ENCODE measurements at regions not wholly inside any gene's neighbourhood (a gene's known extent, or its start where the extent isn't known, plus 50 kb on each side); places are given as distances from the start of the nearest gene placed in this dataset.

DNA sequence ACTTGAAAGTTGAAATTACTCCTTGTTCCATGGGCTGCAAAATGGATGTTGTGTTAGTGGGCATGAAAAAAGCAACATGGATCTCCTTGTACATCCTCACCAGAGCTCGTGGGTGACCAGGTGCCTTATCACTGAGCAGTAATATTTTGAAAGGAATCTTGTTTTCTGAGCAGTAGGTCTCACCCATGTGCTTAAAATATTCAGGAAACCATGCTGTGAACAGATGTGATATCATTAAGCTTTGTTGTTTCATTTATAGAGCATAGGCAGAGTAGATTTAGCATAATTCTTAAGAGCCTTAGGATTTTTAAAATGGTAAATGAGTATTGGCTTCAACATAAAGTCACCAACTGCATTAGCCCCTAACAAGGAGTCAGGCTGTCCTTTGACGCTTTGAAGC, 316.6 kb downstream of the TYW1 start:
- no peaks in the 10 kb centered on the region for H3K23me2 ChIP-seq (ENCODE audit: low read depth, low read length)
- no peak overlapping the region for H3K18ac ChIP-seq (ENCODE audit: extremely low read depth, low read length)
- no peak overlapping the region for H2AFZ ChIP-seq (ENCODE audit: low read length)
- H3K56ac ChIP-seq (replicated peaks; ENCODE audit: insufficient read length, low read depth, low read length) = no peak overlapping the region
- H4K5ac ChIP-seq (ENCODE audit: insufficient read length, low read depth, low read length) = no peak overlapping the region
- H2BK120ac ChIP-seq (replicated peaks; ENCODE audit: low read depth, low read length) = no peak overlapping the region
- TF ChIP-seq SP2 (IDR thresholded peaks at IDR 0.05; ENCODE audit: low read length) (no peak), NANOG (IDR thresholded peaks at IDR 0.05; ENCODE audit: insufficient read depth, low read depth, low read length, poor library complexity, severe bottlenecking) (no peak), KDM1A (IDR thresholded peaks at IDR 0.05; ENCODE audit: borderline replicate concordance, low read length) (no peak), CHD1 (IDR thresholded peaks at IDR 0.05; ENCODE audit: low read depth, low read length) (no peak), ATF3 (IDR thresholded peaks at IDR 0.05; ENCODE audit: insufficient read depth, low read depth, low read length) (no peak), CBX5 (IDR thresholded peaks at IDR 0.05; ENCODE audit: low read depth, low read length) (no peak), JUND (IDR thresholded peaks at IDR 0.05; ENCODE audit: low read length) (no peak), GTF2F1 (IDR thresholded peaks at IDR 0.05; ENCODE audit: borderline replicate concordance, low read depth, low read length) (no peak), BRCA1 (IDR thresholded peaks at IDR 0.05; ENCODE audit: low read depth, low read length) (no peak), CREB1 (IDR thresholded peaks at IDR 0.05) (no peak), BCL11A (IDR thresholded peaks at IDR 0.05; ENCODE audit: low read depth in 2 of 2, low read length in 2 of 2) (no peak), RBBP5 (IDR thresholded peaks at IDR 0.05; ENCODE audit: borderline replicate concordance, low read depth, low read length) (no peak), TAF1 (IDR thresholded peaks at IDR 0.05; ENCODE audit: low read depth, low read length) (no peak)
- TF ChIP-seq, protein P1, sequence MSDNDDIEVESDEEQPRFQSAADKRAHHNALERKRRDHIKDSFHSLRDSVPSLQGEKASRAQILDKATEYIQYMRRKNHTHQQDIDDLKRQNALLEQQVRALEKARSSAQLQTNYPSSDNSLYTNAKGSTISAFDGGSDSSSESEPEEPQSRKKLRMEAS (IDR thresholded peaks at IDR 0.05) = no peak
- H2BK12ac ChIP-seq (ENCODE audit: low read depth, low read length) = no peak overlapping the region
- FAIRE-seq (no peak), DNase-seq (ENCODE audit: low read depth in 1 of 2, low spot score in 2 of 2) (no peak)
- H3K79me2 ChIP-seq (ENCODE audit: control insufficient read depth in 1 of 2, insufficient read depth in 2 of 2, low read length in 2 of 2) = no peaks in the 10 kb centered on the region
- no peaks in the 10 kb centered on the region for H4K20me1 ChIP-seq (replicated peaks in 1 of 2; ENCODE audit: control insufficient read depth in 1 of 2, insufficient read depth in 2 of 2, low read length in 2 of 2)
- no peak overlapping the region for H2BK20ac ChIP-seq (ENCODE audit: low read length)
- H3K4me3 ChIP-seq (ENCODE audit: extremely low read depth in 1 of 4, insufficient read depth in 2 of 4, low read depth in 3 of 4, low read length in 4 of 4) = no peak overlapping the region
- no peak overlapping the region for H4K91ac ChIP-seq (replicated peaks; ENCODE audit: insufficient read length, low read length)
- no peak overlapping the region for H2AK5ac ChIP-seq (ENCODE audit: low read depth, low read length)
- H3K36me3 ChIP-seq (ENCODE audit: control insufficient read depth in 2 of 4, insufficient read depth in 4 of 4, low read length in 3 of 4) = peaks cover 6 to 64% (median 36%) of the 10 kb centered on the region in 4 experiments; a peak in 7 of 8 replicates
- no peak overlapping the region for H3K23ac ChIP-seq (ENCODE audit: insufficient read length)
- H3K14ac ChIP-seq (ENCODE audit: insufficient read length) = no peak overlapping the region
- WGBS, 2 experiments (ENCODE audit: extremely low coverage in 1 of 2, insufficient coverage in 1 of 2, insufficient read length in 1 of 2, insufficient replicate concordance in 2 of 2, low coverage in 1 of 2, low lambda C conversion rate in 2 of 2, missing lambda C conversion rate in 1 of 2) = 94% methylated on average over 2 of the region's 2 CpGs; no CpG with 5 or more reads in 1 of the 2 experiments
- no peak overlapping the region for H3K4ac ChIP-seq (replicated peaks; ENCODE audit: insufficient read length, low read depth, low read length)
- no peak overlapping the region for H2BK15ac ChIP-seq (ENCODE audit: low read length)
- no peaks in the 10 kb centered on the region for H3K9me3 ChIP-seq (ENCODE audit: insufficient read depth in 2 of 2, low read depth in 1 of 2, low read length in 1 of 2)
- H4K8ac ChIP-seq (ENCODE audit: extremely low read depth, insufficient read depth, low read length) = no peak overlapping the region
- no peak overlapping the region for H3K9ac ChIP-seq (replicated peaks in 1 of 4; ENCODE audit: extremely low read depth in 1 of 4, low read depth in 3 of 4, low read length in 3 of 4)
- H3K27ac ChIP-seq (ENCODE audit: low read depth, low read length) = no peak overlapping the region
- no peak overlapping the region for H2BK5ac ChIP-seq (ENCODE audit: low read depth, low read length)
- POLR2A ChIA-PET (ENCODE audit: partially characterized antibody) = interaction anchor here (1.3 to 1.8 kb wide), 2 partner anchors 8 to 10 kb away, joined by 5 to 12 read pairs; no protein-coding TSS in a partner anchor
- H3K4me2 ChIP-seq (ENCODE audit: insufficient read depth in 1 of 2, low read depth in 2 of 2, low read length in 2 of 2) = no peak overlapping the region
- no peaks in the 10 kb centered on the region for H3K27me3 ChIP-seq (replicated peaks in 1 of 4; ENCODE audit: control insufficient read depth in 3 of 4, extremely low read depth in 1 of 4, insufficient read depth in 3 of 4, low read length in 3 of 4)
- no peaks in the 10 kb centered on the region for H3K79me1 ChIP-seq (ENCODE audit: low read depth, low read length)
- CTCF ChIA-PET (ENCODE audit: partially characterized antibody) = no interaction called here
- no peaks in the 10 kb centered on the region for H3K4me1 ChIP-seq (replicated peaks in 1 of 4; ENCODE audit: control insufficient read depth in 3 of 4, insufficient read depth in 4 of 4, low read length in 3 of 4)

Measured in H1 (cell line).